Body of pancreas (tissue), 4 donors: ENCODE measurements at regions not wholly inside any gene's neighbourhood (a gene's known extent, or its start where the extent isn't known, plus 50 kb on each side); places are given as distances from the start of the nearest gene placed in this dataset.

Source experiments
- CTCF ChIP-seq, 7 experiments: fragments of 450-650 bp in 4 of 7; fragments of 200-600 bp in 3 of 7; sonication (generic) in 3 of 7; IDR thresholded peaks; one replicate each; pipeline ENCODE4 v1.5.1; 2016 to 2019; ENCODE audit warnings: antibody characterized with exemption in 7 of 7
- POLR2A ChIP-seq, 3 donors: fragments of 450-650 bp; IDR thresholded peaks; one replicate each; pipeline ENCODE4 v1.6.1; 2016; ENCODE audit warnings: antibody characterized with exemption in 3 of 3, mild to moderate bottlenecking in 2 of 3

GRCh38 chr6:150531957-150532356 is 67.7 kb upstream of the PLEKHG1 start:
- TF ChIP-seq CTCF (IDR thresholded peaks at IDR 0.05) = no peak
- no peak for TF ChIP-seq POLR2A (IDR thresholded peaks at IDR 0.05)
